Left lung (tissue), 4 donors: ENCODE measurements at regions not wholly inside any gene's neighbourhood (a gene's known extent, or its start where the extent isn't known, plus 50 kb on each side); places are given as distances from the start of the nearest gene placed in this dataset.

Experiments
- ATAC-seq: fragments of 200-7000 bp; cut with Tn5 transposase; one replicate; pipeline ENCODE4 v1.9.1; 2020; ENCODE audit warnings: moderate library complexity
- DNase-seq, 4 donors: peaks; one replicate each; pipeline ENCODE4 v3.0.0-alpha.2; 2013 to 2020
- H3K27ac ChIP-seq, 2 donors: fragments of 200-600 bp; sonication (generic) in 1 of 2; one replicate each; pipeline versions ENCODE4 v1.5.0 to v1.8.0; 2020 to 2021
- H3K27me3 ChIP-seq, 2 donors: fragments of 200-600 bp; sonication (generic) in 1 of 2; one replicate each; pipeline versions ENCODE4 v1.5.0 to v1.8.0; 2020 to 2021
- H3K36me3 ChIP-seq, 2 donors: fragments of 200-600 bp; sonication (generic) in 1 of 2; one replicate each; pipeline versions ENCODE4 v1.5.0 to v1.8.0; 2020 to 2021
- H3K4me1 ChIP-seq, 2 donors: fragments of 200-600 bp; one replicate each; pipeline ENCODE4 v1.8.0; 2021
- H3K4me3 ChIP-seq, 2 donors: fragments of 200-600 bp; sonication (generic) in 1 of 2; one replicate each; pipeline versions ENCODE4 v1.5.0 to v1.8.0; 2020 to 2021; ENCODE audit warnings: mild to moderate bottlenecking in 1 of 2
- H3K9me3 ChIP-seq, 2 donors: fragments of 200-600 bp; sonication (generic) in 1 of 2; one replicate each; pipeline versions ENCODE4 v1.5.0 to v1.8.0; 2020 to 2021
- CTCF ChIP-seq, 2 donors: fragments of 200-600 bp; sonication (generic) in 1 of 2; IDR thresholded peaks; one replicate each; pipeline versions ENCODE4 v1.5.0 to v1.8.0; 2021; ENCODE audit warnings: antibody characterized with exemption in 2 of 2
- intact Hi-C, 2 donors: fragments of 100-400 bp; cut with DNase I; formaldehyde crosslinking; loops; one replicate each; pipeline versions ENCODE4 v1.11.2 to v1.14.2; 2022
- donor health status: DM: no; HTN: yes; CAD: no.
- donor health status: DM: no; HTN: no; CAD: no.

GRCh38 chr17:77471984-77472461 lies 331.3 kb downstream of the SEC14L1 start:
- no peak for TF ChIP-seq CTCF (IDR thresholded peaks at IDR 0.05)
- Histone ChIP-seq H3K27me3 (no peaks in the 10 kb centered on the region), H3K27ac (peak overlapping the region; percentile 55 to 71), H3K9me3 (no peaks in the 10 kb centered on the region), H3K36me3 (no peaks in the 10 kb centered on the region), H3K4me1 (peaks cover 47 to 90% of the 10 kb centered on the region in 2 donors), H3K4me3 (no peak overlapping the region)
- intact Hi-C loops: no loop called here
- ATAC-seq (peak; percentile 71), DNase-seq (peak; percentile 45 to 89 (median 74))

GRCh38 chr17:77472468-77473310 lies 331.9 kb downstream of the SEC14L1 start:
- H3K4me3 ChIP-seq: no peak overlapping the region
- TF ChIP-seq CTCF (IDR thresholded peaks at IDR 0.05): no peak
- DNase-seq (no peak), ATAC-seq (peak; percentile 25)
- no peaks in the 10 kb centered on the region for H3K27me3 ChIP-seq
- H3K4me1 ChIP-seq: peaks cover 52 to 90% of the 10 kb centered on the region in 2 donors
- H3K9me3 ChIP-seq: no peaks in the 10 kb centered on the region
- intact Hi-C loops: no loop called here
- peak overlapping the region; percentile 55 to 71 for H3K27ac ChIP-seq
- H3K36me3 ChIP-seq: no peaks in the 10 kb centered on the region

- no peak for TF ChIP-seq CTCF (IDR thresholded peaks at IDR 0.05)
- no peaks in the 10 kb centered on the region for H3K9me3 ChIP-seq
- peak overlapping the region in 1 of 2 donors; percentile 30 for H3K27ac ChIP-seq
- DNase-seq (peak in 1 of 4 donors; percentile 22), ATAC-seq (peak; percentile 13)
- intact Hi-C loops: no loop called here
- H3K4me1 ChIP-seq: peaks cover 54 to 91% of the 10 kb centered on the region in 2 donors
- no peaks in the 10 kb centered on the region for H3K27me3 ChIP-seq
- no peaks in the 10 kb centered on the region for H3K36me3 ChIP-seq
- H3K4me3 ChIP-seq: no peak overlapping the region
Observed at GRCh38 chr17:77473615-77474226, 333.0 kb downstream of the SEC14L1 start.

GRCh38 chr17:77474292-77474988 lies 333.7 kb downstream of the SEC14L1 start:
- Histone ChIP-seq H3K36me3 (no peaks in the 10 kb centered on the region), H3K27me3 (no peaks in the 10 kb centered on the region), H3K4me3 (no peak overlapping the region), H3K9me3 (no peaks in the 10 kb centered on the region), H3K27ac (no peak overlapping the region), H3K4me1 (peaks cover 61 to 93% of the 10 kb centered on the region in 2 donors)
- DNase-seq (peak in 1 of 4 donors; percentile 24), ATAC-seq (no peak)
- intact Hi-C loops: no loop called here
- TF ChIP-seq CTCF (IDR thresholded peaks at IDR 0.05): no peak
